Tibial artery (tissue), 4 donors: ENCODE measurements at regions not wholly inside any gene's neighbourhood (a gene's known extent, or its start where the extent isn't known, plus 50 kb on each side); places are given as distances from the start of the nearest gene placed in this dataset.
"Not testable (repeated sequence)": the region's sequence is repeated elsewhere in the genome, so short reads cannot be mapped to it uniquely, and the experiment has no call there.

Experiments
- DNase-seq, 2 donors: peaks; one replicate each; pipeline ENCODE4 v3.0.0-alpha.2; 2019
- H3K27ac ChIP-seq, 2 donors: fragments of 200-600 bp; sonication (generic) in 1 of 2; 1 replicate in 1 of 2; 2 replicates in 1 of 2; pipeline ENCODE4 v1.5.1; 2018 to 2019; ENCODE audit warnings: mild to moderate bottlenecking in 1 of 2
- H3K27me3 ChIP-seq, 2 donors: fragments of 200-600 bp; sonication (generic) in 1 of 2; one replicate each; pipeline versions ENCODE4 v1.5.1 to v1.6.0; 2016 to 2019
- H3K36me3 ChIP-seq, 3 donors: fragments of 200-600 bp; sonication (generic) in 2 of 3; one replicate each; pipeline ENCODE4 v1.5.1; 2016 to 2019; ENCODE audit warnings: mild to moderate bottlenecking in 2 of 3
- H3K4me1 ChIP-seq, 4 donors: fragments of 200-600 bp; sonication (generic) in 2 of 4; 1 replicate in 3 of 4; 2 replicates in 1 of 4; pipeline ENCODE4 v1.5.1; 2016 to 2019
- H3K4me3 ChIP-seq, 2 donors: fragments of 200-600 bp; sonication (generic) in 1 of 2; 1 replicate in 1 of 2; 2 replicates in 1 of 2; pipeline ENCODE4 v1.5.1; 2018 to 2019; ENCODE audit warnings: mild to moderate bottlenecking in 2 of 2
- H3K9me3 ChIP-seq, 3 donors: fragments of 200-600 bp; sonication (generic) in 1 of 3; one replicate each; pipeline ENCODE4 v1.5.1; 2016 to 2019
- CTCF ChIP-seq, 2 experiments: fragments of 200-600 bp in 1 of 2; fragments of 450-650 bp in 1 of 2; IDR thresholded peaks; one replicate each; pipeline ENCODE4 v1.5.1; 2017 to 2019; ENCODE audit warnings: antibody characterized with exemption in 2 of 2, mild to moderate bottlenecking in 1 of 2, moderate library complexity in 1 of 2
- intact Hi-C: fragments of 100-400 bp; cut with DNase I; formaldehyde crosslinking; loops from one replicate; pipeline ENCODE4 v1.15.0; 2023; ENCODE audit warnings: low total_unique reads

- H3K27me3 ChIP-seq = no peaks in the 10 kb centered on the region
- intact Hi-C loops = no loop called here
- no peak for TF ChIP-seq CTCF (IDR thresholded peaks at IDR 0.05)
- no peaks in the 10 kb centered on the region for H3K9me3 ChIP-seq
- no peaks in the 10 kb centered on the region for H3K4me1 ChIP-seq
- DNase-seq = no peak
- H3K36me3 ChIP-seq = no peaks in the 10 kb centered on the region
- H3K4me3 ChIP-seq = no peak overlapping the region
- H3K27ac ChIP-seq = no peak overlapping the region
Measured at GRCh38 chr6:141394565-141395051, 738.1 kb upstream of the GJE1 start.

GRCh38 chr6:141394125-141394536, 738.6 kb upstream of the GJE1 start:
- Histone ChIP-seq H3K4me3 (no peak overlapping the region), H3K9me3 (no peaks in the 10 kb centered on the region), H3K27ac (no peak overlapping the region), H3K27me3 (no peaks in the 10 kb centered on the region), H3K36me3 (no peaks in the 10 kb centered on the region), H3K4me1 (no peaks in the 10 kb centered on the region)
- no peak for TF ChIP-seq CTCF (IDR thresholded peaks at IDR 0.05)
- intact Hi-C loops = no loop called here
- DNase-seq = no peak

GRCh38 chr6:141393405-141394124, 739.2 kb upstream of the GJE1 start:
- no peak for TF ChIP-seq CTCF (IDR thresholded peaks at IDR 0.05)
- Histone ChIP-seq H3K27ac (no peak overlapping the region), H3K9me3 (no peaks in the 10 kb centered on the region), H3K36me3 (no peaks in the 10 kb centered on the region), H3K27me3 (no peaks in the 10 kb centered on the region), H3K4me1 (no peaks in the 10 kb centered on the region), H3K4me3 (no peak overlapping the region)
- intact Hi-C loops = no loop called here
- DNase-seq = no peak

GRCh38 chr6:141391135-141391534, 741.6 kb upstream of the GJE1 start:
- H3K27me3 ChIP-seq, intact Hi-C loops, H3K27ac ChIP-seq, H3K9me3 ChIP-seq, DNase-seq, H3K36me3 ChIP-seq, H3K4me3 ChIP-seq, H3K4me1 ChIP-seq: not testable (repeated sequence)

GRCh38 chr6:141388666-141389065, 744.1 kb upstream of the GJE1 start:
- no peak for DNase-seq
- intact Hi-C loops = no loop called here
- no peaks in the 10 kb centered on the region for H3K36me3 ChIP-seq
- no peak overlapping the region for H3K4me3 ChIP-seq
- no peak overlapping the region for H3K27ac ChIP-seq
- no peaks in the 10 kb centered on the region for H3K27me3 ChIP-seq
- H3K4me1 ChIP-seq = no peaks in the 10 kb centered on the region
- no peak for TF ChIP-seq CTCF (IDR thresholded peaks at IDR 0.05)
- H3K9me3 ChIP-seq = no peaks in the 10 kb centered on the region

- H3K36me3 ChIP-seq = no peaks in the 10 kb centered on the region
- no peak for TF ChIP-seq CTCF (IDR thresholded peaks at IDR 0.05)
- H3K27ac ChIP-seq = no peak overlapping the region
- intact Hi-C loops = no loop called here
- DNase-seq = no peak
- no peak overlapping the region for H3K4me3 ChIP-seq
- no peaks in the 10 kb centered on the region for H3K27me3 ChIP-seq
- H3K4me1 ChIP-seq = no peaks in the 10 kb centered on the region
- H3K9me3 ChIP-seq = no peaks in the 10 kb centered on the region
Measured at GRCh38 chr6:141370438-141370837, 762.3 kb upstream of the GJE1 start.

GRCh38 chr6:141366796-141367195, 765.9 kb upstream of the GJE1 start:
- H3K9me3 ChIP-seq, H3K27me3 ChIP-seq, H3K4me1 ChIP-seq, H3K27ac ChIP-seq, intact Hi-C loops, DNase-seq, H3K4me3 ChIP-seq, H3K36me3 ChIP-seq: not testable (repeated sequence)
